AG09309 (cell line): ENCODE measurements at regions not wholly inside any gene's neighbourhood (a gene's known extent, or its start where the extent isn't known, plus 50 kb on each side); places are given as distances from the start of the nearest gene placed in this dataset.
"Not testable (repeated sequence)": the region's sequence is repeated elsewhere in the genome, so short reads cannot be mapped to it uniquely, and the experiment has no call there.

Source experiments
- DNase-seq: peaks from one replicate; pipeline ENCODE4 v3.0.0-alpha.2; 2010; ENCODE audit warnings: low read depth
- H3K4me3 ChIP-seq: 2 replicates; pipeline ENCODE4 v1.5.1; 2011; ENCODE audit warnings: mild to moderate bottlenecking, low read depth, low read length, moderate library complexity; ENCODE audit not compliant: control insufficient read depth
- CTCF ChIP-seq: IDR thresholded peaks from 2 replicates; pipeline ENCODE4 v1.5.1; 2011; ENCODE audit warnings: mild to moderate bottlenecking, low read depth, low read length, inconsistent platforms; ENCODE audit not compliant: insufficient read depth, control insufficient read depth; ENCODE audit errors: missing control alignments

- no peak overlapping the region for H3K4me3 ChIP-seq
- no peak for TF ChIP-seq CTCF
- no peak for DNase-seq
Measured at GRCh38 chr12:17134315-17134714, 528.4 kb upstream of the LMO3 start.

GRCh38 chr12:17132336-17132735, 526.4 kb upstream of the LMO3 start:
- no peak for DNase-seq
- TF ChIP-seq CTCF = no peak
- H3K4me3 ChIP-seq = no peak overlapping the region

- not testable (repeated sequence) for DNase-seq
Measured at GRCh38 chr12:17116538-17116937, 510.6 kb upstream of the LMO3 start.

GRCh38 chr12:17110316-17110715, 504.4 kb upstream of the LMO3 start:
- H3K4me3 ChIP-seq = no peak overlapping the region
- no peak for TF ChIP-seq CTCF
- DNase-seq = no peak

More at GRCh38 chr12:17116538-17116937, 510.6 kb upstream of the LMO3 start:
- not testable (repeated sequence) for H3K4me3 ChIP-seq

- no peak for TF ChIP-seq CTCF
- no peak overlapping the region for H3K4me3 ChIP-seq
- DNase-seq = no peak
Measured at GRCh38 chr12:17108877-17109541, 503.0 kb upstream of the LMO3 start.

- H3K4me3 ChIP-seq = no peak overlapping the region
- no peak for TF ChIP-seq CTCF
- DNase-seq = no peak
Measured at GRCh38 chr12:17104801-17105200, 498.8 kb upstream of the LMO3 start.

GRCh38 chr12:17097674-17098073, 491.7 kb upstream of the LMO3 start:
- no peak overlapping the region for H3K4me3 ChIP-seq
- no peak for TF ChIP-seq CTCF

More at GRCh38 chr12:17097674-17098073, 491.7 kb upstream of the LMO3 start:
- no peak for DNase-seq
